GM21423 (cell line): ENCODE measurements at regions not wholly inside any gene's neighbourhood (a gene's known extent, or its start where the extent isn't known, plus 50 kb on each side); places are given as distances from the start of the nearest gene placed in this dataset.

Experiments used
- ATAC-seq: cut with Tn5 transposase; IDR thresholded peaks from one replicate; pipeline ENCODE4 v1.9.1; 2021; ENCODE audit warnings: mild to moderate bottlenecking, moderate library complexity; ENCODE audit not compliant: unreplicated experiment

DNA sequence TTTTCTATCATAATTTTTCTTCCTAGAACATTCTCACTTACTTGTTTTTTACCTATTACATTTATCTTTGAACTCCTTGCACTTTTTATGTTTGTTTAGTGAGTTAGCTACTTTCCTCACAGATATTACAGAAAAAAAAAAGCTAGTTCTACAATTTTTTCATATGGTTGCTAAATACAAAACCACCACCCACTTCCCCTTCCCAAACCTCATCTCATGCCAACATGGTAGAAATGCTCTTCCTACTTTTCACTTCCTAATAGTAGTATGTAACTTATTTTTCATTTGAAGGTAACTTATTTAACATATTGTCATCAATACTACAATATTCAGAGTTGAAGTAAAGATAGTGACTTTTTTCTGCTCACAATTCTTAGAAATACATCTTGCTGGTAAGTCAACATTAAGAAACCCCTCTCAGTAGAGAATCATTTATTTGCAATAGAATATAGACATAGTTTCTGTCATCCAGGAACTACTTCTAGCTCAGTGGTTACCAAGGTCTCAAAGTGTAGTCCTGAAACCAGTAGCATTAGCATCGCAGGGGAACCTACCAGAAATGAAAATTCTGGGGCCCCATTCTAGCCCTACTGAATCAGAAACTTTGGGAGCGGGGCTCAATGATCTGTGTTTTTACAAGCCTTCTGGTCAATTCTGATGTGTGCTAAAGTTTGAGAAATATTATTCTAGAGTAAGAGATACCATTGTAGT lies 1124.6 kb downstream of the DTWD2 start:
- ATAC-seq, result no peak

GRCh38 chr5:117860550-117860949 lies 1127.8 kb downstream of the DTWD2 start:
- ATAC-seq, result no peak

GRCh38 chr5:117859176-117859575 lies 1129.2 kb downstream of the DTWD2 start:
- no peak for ATAC-seq

GRCh38 chr5:117856713-117857112 lies 1131.6 kb downstream of the DTWD2 start:
- ATAC-seq, result no peak

DNA sequence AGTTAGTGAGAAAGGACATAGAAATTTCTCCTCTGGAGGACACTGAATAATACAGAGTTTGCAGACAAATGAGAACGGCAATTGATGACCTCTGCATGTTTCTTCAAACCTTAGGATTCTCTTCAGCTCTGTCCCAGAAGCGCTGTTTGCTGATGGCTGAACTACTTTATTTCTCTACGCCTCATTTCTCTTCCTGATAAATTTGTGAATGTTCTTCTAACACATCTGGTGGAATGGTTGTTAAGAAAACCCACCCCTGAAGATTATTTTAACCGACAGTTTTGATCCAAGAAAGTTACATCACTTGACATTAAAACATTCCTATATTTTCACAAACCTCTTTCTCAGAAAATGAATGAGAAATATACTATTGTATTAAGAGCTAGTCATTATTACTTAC lies 1150.6 kb downstream of the DTWD2 start:
- no peak for ATAC-seq

DNA sequence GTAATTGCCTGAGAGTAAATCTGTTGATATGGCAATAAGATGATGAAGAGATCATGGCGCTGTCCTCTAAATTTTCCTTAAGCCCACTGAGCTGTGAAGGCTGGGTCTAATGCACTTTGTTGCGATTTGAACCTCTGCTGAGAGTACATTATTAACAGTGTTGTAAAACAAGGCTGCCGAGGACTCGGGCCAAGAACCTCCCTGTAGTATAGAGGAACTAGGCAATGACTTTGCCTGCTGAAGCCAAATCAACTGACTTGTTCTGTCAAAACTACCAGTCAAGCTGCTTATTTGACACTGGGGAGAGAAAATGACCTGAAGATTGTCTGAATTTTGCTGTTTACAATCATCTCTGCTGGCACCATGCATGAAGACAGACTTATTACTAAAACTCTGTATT lies 1154.7 kb downstream of the DTWD2 start:
- no peak for ATAC-seq

GRCh38 chr5:117829646-117830045 lies 1158.7 kb downstream of the DTWD2 start:
- ATAC-seq, result no peak

DNA sequence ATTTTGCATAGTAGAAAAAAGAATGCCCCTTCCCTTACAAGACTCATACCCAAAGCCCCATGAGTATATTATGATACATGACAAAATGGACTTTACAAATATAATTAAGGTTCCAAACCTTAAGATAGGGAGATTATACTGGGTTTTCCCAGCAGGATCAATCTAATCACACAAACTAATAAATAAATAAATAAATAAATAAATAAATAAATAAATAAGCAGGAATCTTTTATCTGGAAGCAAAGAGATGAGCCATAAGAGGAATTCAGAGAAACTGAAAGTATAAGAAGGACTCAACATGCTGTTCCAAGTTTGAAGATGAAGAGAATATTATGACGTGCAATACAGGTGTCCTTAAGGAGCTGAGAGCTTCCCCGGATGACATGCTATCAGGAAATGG lies 1174.5 kb downstream of the DTWD2 start:
- ATAC-seq, result no peak

- ATAC-seq, result no peak
These were observed 1175.5 kb downstream of the DTWD2 start for GRCh38 chr5:117812861-117813260.

GRCh38 chr5:117809251-117809650 lies 1179.1 kb downstream of the DTWD2 start:
- ATAC-seq, result no peak

DNA sequence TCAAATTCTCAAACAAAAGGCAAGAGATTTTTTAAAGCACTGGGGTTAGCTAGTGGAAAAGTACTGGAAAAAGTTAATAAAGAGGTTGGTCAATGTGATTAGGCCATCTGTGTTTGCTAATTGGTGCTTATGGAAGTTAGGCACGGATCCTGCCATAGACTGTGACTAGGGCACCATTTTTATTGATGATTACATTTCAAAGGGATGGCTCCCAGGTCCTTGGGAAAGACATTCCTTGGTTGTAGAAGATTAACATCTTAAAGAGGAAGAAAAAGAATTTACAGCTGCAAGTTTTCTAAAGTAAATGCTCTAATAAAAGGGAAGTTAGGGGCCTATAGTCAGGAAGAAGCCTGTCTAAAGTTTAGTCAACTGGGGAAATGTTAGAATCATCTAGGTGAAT lies 1183.3 kb downstream of the DTWD2 start:
- no peak for ATAC-seq

DNA sequence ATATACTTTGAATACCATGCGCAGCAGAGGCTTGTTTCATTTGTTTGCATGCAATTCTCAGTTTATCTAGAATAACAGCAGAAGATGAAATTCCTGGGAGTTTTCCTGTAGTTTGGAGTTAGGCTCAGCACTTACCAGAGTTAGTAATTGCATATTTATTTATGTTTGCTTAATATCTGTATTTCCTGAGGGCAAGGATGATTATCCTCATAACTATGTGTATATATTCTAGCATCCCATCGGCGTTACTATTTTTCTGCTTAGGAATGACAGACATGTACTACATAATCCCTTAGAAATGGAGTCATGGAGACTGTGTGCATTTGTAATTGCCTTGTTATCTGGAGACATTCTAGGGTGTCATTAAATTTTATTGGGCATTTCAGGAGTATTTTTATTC lies 1184.8 kb downstream of the DTWD2 start:
- no peak for ATAC-seq

DNA sequence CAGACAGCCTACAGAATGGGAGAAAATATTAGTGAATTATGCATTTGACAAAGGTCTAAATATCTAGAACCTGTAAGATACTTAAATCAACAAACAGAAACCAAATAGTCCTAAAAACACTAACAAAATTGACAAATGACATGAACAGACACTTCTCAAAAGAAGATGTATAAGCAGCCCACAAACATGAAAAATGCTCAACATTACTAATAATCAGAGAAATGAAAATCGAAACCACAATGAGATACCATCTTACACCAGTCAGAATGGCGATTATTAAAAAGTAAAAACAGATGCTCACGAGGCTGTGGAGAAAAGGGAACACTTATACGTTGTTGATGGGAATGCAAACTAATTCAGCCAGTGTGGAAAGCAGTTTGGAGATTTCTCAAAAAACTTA lies 1186.8 kb downstream of the DTWD2 start:
- ATAC-seq, result no peak

DNA sequence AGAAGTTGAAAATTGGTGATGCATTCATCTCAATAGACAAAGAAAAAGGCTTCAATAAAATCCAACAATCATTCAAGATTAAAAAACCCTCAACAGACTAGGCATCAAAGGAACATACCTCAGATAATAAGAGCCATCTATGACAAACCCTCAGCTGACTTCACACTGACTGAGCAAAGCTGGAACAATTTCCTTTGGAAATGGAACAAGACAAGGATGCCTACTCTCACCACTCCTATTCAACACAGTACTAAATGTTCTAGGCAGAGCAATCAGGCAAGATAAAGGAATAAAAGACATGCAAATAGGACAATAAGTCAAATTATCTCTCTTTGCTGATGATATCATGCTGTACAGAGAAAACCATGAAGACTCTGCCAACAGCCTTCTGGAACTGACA lies 1188.1 kb downstream of the DTWD2 start:
- ATAC-seq, result no peak

DNA sequence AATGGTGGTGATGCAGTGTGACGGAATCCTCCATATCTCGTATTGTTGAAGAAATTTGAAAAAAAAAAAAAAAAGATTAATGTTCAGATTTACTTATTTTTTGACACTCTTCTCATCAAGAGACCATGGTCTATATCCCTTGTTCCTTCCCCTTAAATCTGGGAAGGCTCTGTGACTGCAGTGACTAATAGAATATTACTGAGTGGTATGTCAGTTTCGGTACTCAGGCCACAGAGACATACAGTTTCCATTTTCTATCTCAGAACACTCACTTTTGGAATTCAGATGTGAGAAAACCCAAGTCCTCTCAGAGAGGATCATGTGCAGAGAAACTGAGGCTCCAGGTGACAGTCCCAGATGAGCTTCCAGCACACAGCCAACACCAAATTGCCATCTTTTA lies 1193.5 kb downstream of the DTWD2 start:
- ATAC-seq, result no peak

- no peak for ATAC-seq
These were observed 1194.4 kb downstream of the DTWD2 start for GRCh38 chr5:117793963-117794362.

- ATAC-seq, result no peak
These were observed 1195.9 kb downstream of the DTWD2 start for GRCh38 chr5:117792476-117792875.

- ATAC-seq, result no peak
These were observed 1199.8 kb downstream of the DTWD2 start for GRCh38 chr5:117788596-117788995.

DNA sequence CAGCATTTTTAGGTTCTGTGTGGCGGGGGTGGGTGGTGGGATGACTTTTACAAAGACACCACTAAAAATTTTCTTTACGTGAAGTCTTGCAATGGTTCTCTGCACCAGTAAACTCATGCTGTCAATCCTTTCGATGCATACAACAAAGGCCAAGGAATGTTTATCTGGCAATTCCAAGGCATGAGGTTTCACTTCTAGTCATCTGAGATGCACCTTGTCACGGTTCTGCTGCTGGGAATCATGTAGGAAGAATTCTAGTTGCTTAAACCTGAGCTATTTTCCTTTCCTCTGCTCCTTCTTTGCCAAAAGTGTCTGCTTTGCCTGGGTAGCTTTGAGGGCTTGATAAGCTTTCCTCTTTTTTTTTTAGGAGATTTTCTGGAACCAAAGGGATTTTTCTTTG lies 1204.5 kb upstream of the SEMA6A start:
- ATAC-seq, result no peak

DNA sequence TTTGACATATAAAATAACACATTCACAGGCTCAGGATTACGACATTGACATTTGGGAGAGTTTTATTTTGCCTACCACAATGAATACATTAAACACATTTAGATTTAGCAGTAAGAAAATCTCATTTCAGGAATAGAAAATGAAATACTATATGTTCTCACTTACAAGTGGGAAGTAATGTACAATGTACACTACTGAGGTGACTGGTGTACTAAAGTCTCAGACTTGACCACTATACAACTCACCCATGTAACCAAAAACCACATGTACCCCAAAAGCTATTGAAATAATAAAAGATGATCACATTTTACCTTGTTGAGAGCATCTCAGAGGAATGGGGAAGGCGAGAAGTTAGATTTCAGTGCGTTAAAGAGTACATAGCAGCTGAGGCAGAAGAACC lies 1202.4 kb upstream of the SEMA6A start:
- no peak for ATAC-seq

- no peak for ATAC-seq
These were observed 1195.3 kb upstream of the SEMA6A start for GRCh38 chr5:117769877-117770276.

GRCh38 chr5:117763271-117763670 lies 1188.6 kb upstream of the SEMA6A start:
- ATAC-seq, result no peak

GRCh38 chr5:117761186-117761585 lies 1186.6 kb upstream of the SEMA6A start:
- ATAC-seq, result no peak
